Esophagus squamous epithelium (tissue), 5 donors: ENCODE measurements at regions not wholly inside any gene's neighbourhood (a gene's known extent, or its start where the extent isn't known, plus 50 kb on each side); places are given as distances from the start of the nearest gene placed in this dataset.

Experiments
- DNase-seq: peaks from one replicate; lab custom pipeline; 2025; lab: John Stamatoyannopoulos, UW
- H3K27ac ChIP-seq, 4 donors: fragments of 200-600 bp; sonication (generic); one replicate each; pipeline ENCODE4 v1.5.1; 2016 to 2019; ENCODE audit warnings: mild to moderate bottlenecking in 1 of 4
- H3K27me3 ChIP-seq, 4 donors: fragments of 200-600 bp; sonication (generic); 1 replicate in 3 of 4; 2 replicates in 1 of 4; pipeline versions ENCODE4 v1.5.1 to v1.6.0; 2017 to 2021; ENCODE audit warnings: antibody characterized with exemption in 1 of 4
- H3K36me3 ChIP-seq, 3 donors: fragments of 200-600 bp; sonication (generic); one replicate each; pipeline ENCODE4 v1.5.1; 2016 to 2019
- H3K4me1 ChIP-seq, 3 donors: fragments of 200-600 bp; sonication (generic); one replicate each; pipeline ENCODE4 v1.5.1; 2017 to 2019
- H3K4me3 ChIP-seq, 4 donors: fragments of 200-600 bp; sonication (generic); 1 replicate in 3 of 4; 2 replicates in 1 of 4; pipeline ENCODE4 v1.5.1; 2016 to 2019; ENCODE audit warnings: mild to moderate bottlenecking in 2 of 4, moderate library complexity in 1 of 4
- H3K9me3 ChIP-seq, 3 donors: fragments of 200-600 bp; sonication (generic); one replicate each; pipeline ENCODE4 v1.5.1; 2016 to 2019
- CTCF ChIP-seq, 6 experiments: fragments of 450-650 bp in 4 of 6; fragments of 200-600 bp in 2 of 6; sonication (generic) in 2 of 6; IDR thresholded peaks; one replicate each; pipeline ENCODE4 v1.5.1; 2016 to 2019; ENCODE audit warnings: antibody characterized with exemption in 6 of 6, mild to moderate bottlenecking in 4 of 6, moderate library complexity in 4 of 6
- POLR2A ChIP-seq, 4 donors: fragments of 450-650 bp; IDR thresholded peaks; one replicate each; pipeline ENCODE4 v1.6.1; 2017; ENCODE audit warnings: antibody characterized with exemption in 4 of 4, mild to moderate bottlenecking in 4 of 4, moderate library complexity in 3 of 4
- WGBS, 2 donors: methylation state at CpG; one replicate each; pipeline ENCODE4 v1.1.5; 2018; 5-methylcytosine and 5-hydroxymethylcytosine counted together
- intact Hi-C: fragments of 100-400 bp; cut with DNase I; formaldehyde crosslinking; loops from one replicate; pipeline ENCODE4 v1.15.0; 2022
- donor health status: DM: yes; HTN: yes; CAD: no.

- Histone ChIP-seq H3K36me3 (no peaks in the 10 kb centered on the region), H3K4me1 (no peaks in the 10 kb centered on the region), H3K9me3 (no peaks in the 10 kb centered on the region), H3K27ac (no peak overlapping the region), H3K27me3 (no peaks in the 10 kb centered on the region), H3K4me3 (no peak overlapping the region)
- no peak for TF ChIP-seq CTCF (IDR thresholded peaks at IDR 0.05)
- TF ChIP-seq POLR2A (IDR thresholded peaks at IDR 0.05): no peak
- WGBS, 2 donors: 40 to 52% methylated on average over 2 of the region's 2 CpGs
- no peak for DNase-seq
- intact Hi-C loops: no loop called here
Measured at GRCh38 chr12:84276215-84276614, 636.4 kb downstream of the SLC6A15 start.

GRCh38 chr12:84272324-84272723 is 640.3 kb downstream of the SLC6A15 start:
- Histone ChIP-seq H3K27ac (no peak overlapping the region), H3K4me3 (no peak overlapping the region), H3K27me3 (no peaks in the 10 kb centered on the region), H3K9me3 (no peaks in the 10 kb centered on the region), H3K36me3 (no peaks in the 10 kb centered on the region), H3K4me1 (peaks cover 0 to 6% (median 0%) of the 10 kb centered on the region in 3 donors)
- intact Hi-C loops: no loop called here
- DNase-seq: no peak
- WGBS, 2 donors: 36 to 49% methylated on average over 3 of the region's 3 CpGs
- no peak for TF ChIP-seq CTCF (IDR thresholded peaks at IDR 0.05)
- TF ChIP-seq POLR2A (IDR thresholded peaks at IDR 0.05): no peak

- Histone ChIP-seq H3K9me3 (no peaks in the 10 kb centered on the region), H3K27me3 (no peaks in the 10 kb centered on the region), H3K36me3 (no peaks in the 10 kb centered on the region), H3K27ac (no peak overlapping the region), H3K4me3 (no peak overlapping the region), H3K4me1 (peaks cover 0 to 6% (median 0%) of the 10 kb centered on the region in 3 donors)
- intact Hi-C loops: no loop called here
- no peak for DNase-seq
- 15 to 44% methylated on average over 8 of the region's 8 CpGs for WGBS, 2 donors
- TF ChIP-seq POLR2A (IDR thresholded peaks at IDR 0.05): no peak
- no peak for TF ChIP-seq CTCF (IDR thresholded peaks at IDR 0.05)
Measured at GRCh38 chr12:84270470-84271140, 642.0 kb downstream of the SLC6A15 start.

- Histone ChIP-seq H3K9me3 (no peaks in the 10 kb centered on the region), H3K27me3 (no peaks in the 10 kb centered on the region), H3K4me1 (no peaks in the 10 kb centered on the region), H3K4me3 (no peak overlapping the region), H3K36me3 (no peaks in the 10 kb centered on the region), H3K27ac (no peak overlapping the region)
- intact Hi-C loops: no loop called here
- WGBS, 2 donors: 62 to 70% methylated on average over 2 of the region's 2 CpGs
- DNase-seq: no peak
- TF ChIP-seq CTCF (IDR thresholded peaks at IDR 0.05): no peak
- TF ChIP-seq POLR2A (IDR thresholded peaks at IDR 0.05): no peak
Measured at GRCh38 chr12:84247931-84248330, 664.7 kb downstream of the SLC6A15 start.

- Histone ChIP-seq H3K27me3 (no peaks in the 10 kb centered on the region), H3K4me1 (no peaks in the 10 kb centered on the region), H3K4me3 (no peak overlapping the region), H3K9me3 (no peaks in the 10 kb centered on the region), H3K36me3 (no peaks in the 10 kb centered on the region), H3K27ac (no peak overlapping the region)
- intact Hi-C loops: no loop called here
- no peak for DNase-seq
- WGBS, 2 donors: 60 to 61% methylated on average over 4 of the region's 4 CpGs
- TF ChIP-seq POLR2A (IDR thresholded peaks at IDR 0.05) (no peak), CTCF (IDR thresholded peaks at IDR 0.05) (no peak)
Measured at GRCh38 chr12:84243686-84244085, 668.9 kb downstream of the SLC6A15 start.
